WTC11 (cell line): ENCODE measurements at regions not wholly inside any gene's neighbourhood (a gene's known extent, or its start where the extent isn't known, plus 50 kb on each side); places are given as distances from the start of the nearest gene placed in this dataset.

Experiments
- ATAC-seq: fragments of 200-7000 bp; cut with Tn5 transposase; 2 replicates; pipeline ENCODE4 v1.10.0; 2021; ENCODE audit warnings: mild to moderate bottlenecking, moderate library complexity
- CTCF ChIA-PET: fragments of 300-600 bp; sonication (Branson Sonifier 250); formaldehyde crosslinking; loops from one replicate; lab custom pipeline; 2021; ENCODE audit warnings: antibody characterized with exemption; lab: Charles Lee
- POLR2A ChIA-PET: fragments of 350-600 bp; sonication (Branson Sonifier 250); formaldehyde crosslinking; loops from one replicate; lab custom pipeline; 2021; ENCODE audit warnings: antibody characterized with exemption; lab: Charles Lee
- DNase-seq: peaks from one replicate; pipeline ENCODE4 v3.0.0; 2021; ENCODE audit warnings: low spot score
- H3K27ac Mint-ChIP-seq: 2 replicates; pipeline ENCODE4 v1.8.0; 2021; ENCODE audit warnings: mixed read lengths
- H3K27me3 Mint-ChIP-seq: 2 replicates; pipeline ENCODE4 v1.8.0; 2021; ENCODE audit warnings: low read depth, mild to moderate bottlenecking, moderate library complexity, mixed read lengths
- H3K36me3 Mint-ChIP-seq: 2 replicates; pipeline ENCODE4 v1.8.0; 2021; ENCODE audit warnings: mixed read lengths
- H3K4me1 Mint-ChIP-seq: 2 replicates; pipeline ENCODE4 v1.8.0; 2022; ENCODE audit warnings: mixed read lengths
- H3K4me3 Mint-ChIP-seq: 2 replicates; pipeline ENCODE4 v1.8.0; 2021; ENCODE audit warnings: mild to moderate bottlenecking, moderate library complexity, mixed read lengths
- H3K9me3 Mint-ChIP-seq: 2 replicates; pipeline ENCODE4 v1.8.0; 2021; ENCODE audit warnings: mixed read lengths
- ATF6 ChIP-seq: sonication (generic); formaldehyde crosslinking; IDR thresholded peaks from 2 replicates; pipeline ENCODE4 v1.8.1; 2023; ENCODE audit warnings: mild to moderate bottlenecking, missing genetic modification reagents
- CBFB ChIP-seq: sonication (generic); formaldehyde crosslinking; IDR thresholded peaks from 2 replicates; pipeline ENCODE4 v1.8.1; 2022; ENCODE audit warnings: mild to moderate bottlenecking, low read depth, missing genetic modification reagents
- E2F4 ChIP-seq: sonication (generic); formaldehyde crosslinking; IDR thresholded peaks from 2 replicates; pipeline ENCODE4 v1.8.1; 2022; ENCODE audit warnings: low read depth, mild to moderate bottlenecking, moderate library complexity, missing genetic modification reagents, borderline replicate concordance
- EMX1 ChIP-seq: fragments of 250-450 bp; sonication (Bioruptor Pico); IDR thresholded peaks from 2 replicates; pipeline ENCODE4 v1.8.0; 2021; ENCODE audit warnings: mild to moderate bottlenecking
- FOXK1 ChIP-seq: sonication (generic); formaldehyde crosslinking; IDR thresholded peaks from 2 replicates; pipeline ENCODE4 v1.8.0; 2022; ENCODE audit warnings: mild to moderate bottlenecking, moderate library complexity, missing genetic modification reagents
- GABPB1 ChIP-seq: sonication (generic); formaldehyde crosslinking; IDR thresholded peaks from 2 replicates; pipeline ENCODE4 v1.8.1; 2023; ENCODE audit warnings: mild to moderate bottlenecking, missing genetic modification reagents
- GRHL2 ChIP-seq: fragments of 250-450 bp; sonication (Bioruptor Pico); IDR thresholded peaks from 2 replicates; pipeline ENCODE4 v1.8.0; 2022; ENCODE audit warnings: mild to moderate bottlenecking, moderate library complexity; ENCODE audit not compliant: insufficient replicate concordance, severe bottlenecking
- HMGA2 ChIP-seq: fragments of 250-450 bp; sonication (Bioruptor Pico); IDR thresholded peaks from 2 replicates; pipeline ENCODE4 v1.4.0; 2021; ENCODE audit warnings: mild to moderate bottlenecking, moderate library complexity
- MAX ChIP-seq: sonication (generic); formaldehyde crosslinking; IDR thresholded peaks from 2 replicates; pipeline ENCODE4 v1.8.0; 2022; ENCODE audit warnings: mild to moderate bottlenecking, missing genetic modification reagents
- NFATC4 ChIP-seq: fragments of 250-450 bp; sonication (Bioruptor Pico); IDR thresholded peaks from 2 replicates; pipeline ENCODE4 v1.9.0; 2021; ENCODE audit warnings: mild to moderate bottlenecking
- RORB ChIP-seq: fragments of 250-450 bp; sonication (Bioruptor Pico); IDR thresholded peaks from 2 replicates; pipeline ENCODE4 v1.9.0; 2021; ENCODE audit warnings: mild to moderate bottlenecking
- SP1 ChIP-seq: sonication (generic); formaldehyde crosslinking; conservative IDR thresholded peaks from 2 replicates; pipeline ENCODE4 v1.8.1; 2022; ENCODE audit warnings: missing genetic modification reagents
- TCF7 ChIP-seq: sonication (generic); formaldehyde crosslinking; IDR thresholded peaks from 2 replicates; pipeline ENCODE4 v1.8.0; 2022; ENCODE audit warnings: mild to moderate bottlenecking, low read depth, missing genetic modification reagents, moderate library complexity
- TEAD1 ChIP-seq: sonication (generic); formaldehyde crosslinking; IDR thresholded peaks from 2 replicates; pipeline ENCODE4 v1.8.0; 2022; ENCODE audit warnings: mild to moderate bottlenecking, missing genetic modification reagents
- ZBTB43 ChIP-seq: sonication (generic); formaldehyde crosslinking; IDR thresholded peaks from 2 replicates; pipeline ENCODE4 v1.8.1; 2023; ENCODE audit warnings: mild to moderate bottlenecking, missing genetic modification reagents
- ZMAT4 ChIP-seq: fragments of 250-450 bp; sonication (Bioruptor Pico); IDR thresholded peaks from 2 replicates; pipeline ENCODE4 v1.9.0; 2021; ENCODE audit warnings: mild to moderate bottlenecking
- ZNF416 ChIP-seq: fragments of 250-450 bp; sonication (Bioruptor Pico); IDR thresholded peaks from 2 replicates; pipeline ENCODE4 v1.9.0; 2021; ENCODE audit warnings: mild to moderate bottlenecking, inconsistent platforms
- ZNF532 ChIP-seq: fragments of 250-450 bp; sonication (Bioruptor Pico); IDR thresholded peaks from 2 replicates; pipeline ENCODE4 v1.9.0; 2021; ENCODE audit warnings: mild to moderate bottlenecking, borderline replicate concordance
- TF ChIP-seq, protein P1 (sequence below): sonication (generic); formaldehyde crosslinking; IDR thresholded peaks from 2 replicates; pipeline ENCODE4 v1.8.1; 2022; ENCODE audit warnings: low read depth, missing genetic modification reagents, borderline replicate concordance

DNA sequence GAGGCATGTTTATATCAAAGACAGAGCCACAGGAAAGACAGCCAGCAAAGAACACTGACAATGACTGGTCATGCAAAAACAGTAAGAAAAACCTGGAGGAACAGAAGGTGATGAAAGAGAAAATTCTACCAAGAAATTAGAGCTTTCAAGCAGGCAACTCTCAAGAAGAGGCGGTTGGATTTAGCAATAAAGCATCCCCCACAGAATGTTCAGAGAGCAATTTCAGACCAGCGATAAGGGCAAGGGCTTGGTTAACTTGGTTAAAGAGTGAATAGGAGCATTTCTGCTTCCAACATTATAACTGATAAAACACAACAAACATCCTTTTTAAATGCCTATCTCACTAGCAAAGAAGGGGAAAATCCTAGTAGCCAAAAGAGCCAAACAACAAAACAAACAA is 68.0 kb upstream of the NCKAP5 start:
- no peak overlapping the region for H3K27ac Mint-ChIP-seq
- no peak for DNase-seq
- no peaks in the 10 kb centered on the region for H3K9me3 Mint-ChIP-seq
- no peaks in the 10 kb centered on the region for H3K36me3 Mint-ChIP-seq
- ChIA-PET POLR2A (no interaction called here), CTCF (no interaction called here)
- no peak overlapping the region for H3K4me3 Mint-ChIP-seq
- ATAC-seq = no peak
- H3K4me1 Mint-ChIP-seq = peaks cover 11% of the 10 kb centered on the region
- peaks cover 4% of the 10 kb centered on the region; the same call in 1 of the 2 replicates for H3K27me3 Mint-ChIP-seq
- TF ChIP-seq SP1 (CRISPR knock-in tag) (no peak), TCF7 (CRISPR knock-in tag) (no peak), ZNF532 (CRISPR knock-in tag) (no peak), FOXK1 (CRISPR knock-in tag) (no peak), CBFB (CRISPR knock-in tag) (no peak), ATF6 (CRISPR knock-in tag) (no peak), GRHL2 (CRISPR knock-in tag) (no peak), GABPB1 (CRISPR knock-in tag) (no peak), NFATC4 (CRISPR knock-in tag) (no peak), ZMAT4 (CRISPR knock-in tag) (no peak), EMX1 (CRISPR knock-in tag) (no peak), E2F4 (CRISPR knock-in tag) (no peak), HMGA2 (no peak), ZBTB43 (CRISPR knock-in tag) (no peak), ZNF416 (CRISPR knock-in tag) (no peak), TEAD1 (CRISPR knock-in tag) (no peak), RORB (CRISPR knock-in tag) (no peak), MAX (CRISPR knock-in tag) (no peak)
- TF ChIP-seq, protein P1, sequence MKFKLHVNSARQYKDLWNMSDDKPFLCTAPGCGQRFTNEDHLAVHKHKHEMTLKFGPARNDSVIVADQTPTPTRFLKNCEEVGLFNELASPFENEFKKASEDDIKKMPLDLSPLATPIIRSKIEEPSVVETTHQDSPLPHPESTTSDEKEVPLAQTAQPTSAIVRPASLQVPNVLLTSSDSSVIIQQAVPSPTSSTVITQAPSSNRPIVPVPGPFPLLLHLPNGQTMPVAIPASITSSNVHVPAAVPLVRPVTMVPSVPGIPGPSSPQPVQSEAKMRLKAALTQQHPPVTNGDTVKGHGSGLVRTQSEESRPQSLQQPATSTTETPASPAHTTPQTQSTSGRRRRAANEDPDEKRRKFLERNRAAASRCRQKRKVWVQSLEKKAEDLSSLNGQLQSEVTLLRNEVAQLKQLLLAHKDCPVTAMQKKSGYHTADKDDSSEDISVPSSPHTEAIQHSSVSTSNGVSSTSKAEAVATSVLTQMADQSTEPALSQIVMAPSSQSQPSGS (CRISPR knock-in tag) = no peak
